GM12878 (cell line): ENCODE measurements at regions not wholly inside any gene's neighbourhood (a gene's known extent, or its start where the extent isn't known, plus 50 kb on each side); places are given as distances from the start of the nearest gene placed in this dataset.

Experiments used
- ATAC-seq: fragments of 200-7000 bp; cut with Tn5 transposase; 3 replicates; pipeline ENCODE4 v1.9.1; 2020; ENCODE audit warnings: mild to moderate bottlenecking, moderate library complexity
- BruUV-seq: library from RNA; stranded (reverse); fragments of 400-500 nt; replicated peaks from 2 replicates; lab custom pipeline; 2021; lab: Mats Ljungman, UMichigan
- CTCF ChIA-PET: fragments of 300-600 bp; sonication (Branson Sonifier 250); formaldehyde crosslinking; extraction: SDS; loops from one replicate; lab custom pipeline; 2021; ENCODE audit warnings: inconsistent platforms; lab: Yijun Ruan, JAX
- POLR2A ChIA-PET: fragments of 350-600 bp; formaldehyde crosslinking; extraction: SDS; loops from one replicate; lab custom pipeline; 2021; ENCODE audit warnings: inconsistent platforms; lab: Charles Lee
- RAD21 ChIA-PET: fragments of 300-600 bp; sonication (Branson Sonifier 250); formaldehyde crosslinking; loops from one replicate; lab custom pipeline; 2023; ENCODE audit warnings: antibody characterized with exemption; ENCODE audit not compliant: unreplicated experiment; lab: Charles Lee
- SMC1A ChIA-PET: fragments of 300-600 bp; sonication (Branson Sonifier 250); formaldehyde crosslinking; loops from one replicate; lab custom pipeline; 2023; ENCODE audit not compliant: unreplicated experiment, uncharacterized antibody; lab: Charles Lee
- DNase-seq: peaks from one replicate; pipeline ENCODE4 v3.0.0-alpha.2; 2011; ENCODE audit warnings: low read depth, low spot score
- FAIRE-seq: peaks from 3 replicates; lab custom pipeline; 2011; peaks lifted over from hg19 to GRCh38; lab: Jason Lieb, UNC
- H2AFZ ChIP-seq: 2 replicates; pipeline ENCODE4 v1.6.0; 2011; ENCODE audit warnings: low read depth, low read length, control low read depth; ENCODE audit not compliant: control insufficient read depth
- H3K27ac ChIP-seq: 2 replicates; pipeline ENCODE4 v1.5.1; 2011; ENCODE audit warnings: control low read depth; ENCODE audit not compliant: control insufficient read depth, insufficient read depth
- H3K27me3 ChIP-seq, 2 experiments: replicated peaks in 1 of 2; 2 replicates each; pipeline versions ENCODE4 v1.6.0 to v1.6.1; 2011; ENCODE audit warnings: low read length in 1 of 2; ENCODE audit not compliant: control insufficient read depth in 2 of 2, insufficient read depth in 2 of 2
- H3K36me3 ChIP-seq, 2 experiments: 2 replicates each; pipeline ENCODE4 v1.5.1; 2011; ENCODE audit warnings: low read length in 1 of 2; ENCODE audit not compliant: control insufficient read depth in 2 of 2, insufficient read depth in 2 of 2
- H3K4me1 ChIP-seq: 2 replicates; pipeline ENCODE4 v1.6.1; 2011; ENCODE audit warnings: mild to moderate bottlenecking, low read length, moderate library complexity, mixed read lengths; ENCODE audit not compliant: control insufficient read depth, insufficient read depth
- H3K4me2 ChIP-seq: 2 replicates; pipeline ENCODE4 v1.6.0; 2011; ENCODE audit warnings: control low read depth; ENCODE audit not compliant: control insufficient read depth, insufficient read depth
- H3K4me3 ChIP-seq: fragments of 200-600 bp; sonication (generic); 2 replicates; pipeline ENCODE4 v1.5.1; 2016
- H3K79me2 ChIP-seq: 2 replicates; pipeline ENCODE4 v1.6.0; 2011; ENCODE audit warnings: low read length; ENCODE audit not compliant: control insufficient read depth, insufficient read depth
- H3K9ac ChIP-seq: 2 replicates; pipeline ENCODE4 v1.8.0; 2011; ENCODE audit warnings: low read length, control low read depth, mixed read lengths; ENCODE audit not compliant: control insufficient read depth, insufficient read depth
- H3K9me3 ChIP-seq: replicated peaks from 3 replicates; pipeline ENCODE4 v1.5.1; 2011; ENCODE audit warnings: mild to moderate bottlenecking, low read length; ENCODE audit not compliant: control insufficient read depth, insufficient read depth
- H4K20me1 ChIP-seq: 2 replicates; pipeline ENCODE4 v1.6.0; 2011; ENCODE audit not compliant: control insufficient read depth, insufficient read depth
- ATF3 ChIP-seq: IDR thresholded peaks from 2 replicates; pipeline ENCODE4 v1.6.1; 2011; ENCODE audit warnings: low read depth, mild to moderate bottlenecking, low read length, moderate library complexity, borderline replicate concordance; ENCODE audit errors: extremely low read depth
- BCL11A ChIP-seq: IDR thresholded peaks from 2 replicates; pipeline ENCODE4 v1.6.1; 2011; ENCODE audit warnings: low read depth, low read length
- CEBPB ChIP-seq, 2 experiments: fragments of 150-350 bp in 1 of 2; IDR thresholded peaks; 2 replicates each; pipeline ENCODE4 v1.6.1; 2012 to 2014; ENCODE audit warnings: low read depth in 2 of 2, low read length in 2 of 2, borderline replicate concordance in 1 of 2, inconsistent platforms in 1 of 2
- CHD4 ChIP-seq: fragments of 200-600 bp; sonication (generic); IDR thresholded peaks from 2 replicates; pipeline ENCODE4 v1.6.1; 2016; ENCODE audit warnings: mild to moderate bottlenecking
- E2F4 ChIP-seq: IDR thresholded peaks from 2 replicates; pipeline ENCODE4 v1.6.1; 2012; ENCODE audit warnings: low read depth, low read length, improper control_type of control experiment
- JUNB ChIP-seq: IDR thresholded peaks from 2 replicates; pipeline ENCODE4 v1.6.1; 2016; ENCODE audit warnings: antibody characterized with exemption, mild to moderate bottlenecking
- JUND ChIP-seq: IDR thresholded peaks from 2 replicates; pipeline ENCODE4 v1.6.1; 2012; ENCODE audit warnings: low read depth, mild to moderate bottlenecking, low read length, improper control_type of control experiment, moderate library complexity
- NFYA ChIP-seq: IDR thresholded peaks from 2 replicates; pipeline ENCODE4 v1.6.1; 2011; ENCODE audit warnings: low read depth, mild to moderate bottlenecking, low read length, improper control_type of control experiment, borderline replicate concordance
- NR2C1 ChIP-seq: fragments of 450-650 bp; IDR thresholded peaks from 2 replicates; pipeline ENCODE4 v1.6.1; 2017; ENCODE audit warnings: antibody characterized with exemption, mild to moderate bottlenecking, moderate library complexity
- PAX5 ChIP-seq: IDR thresholded peaks from 2 replicates; pipeline ENCODE4 v1.6.1; 2011; ENCODE audit warnings: low read depth, low read length, borderline replicate concordance
- SPI1 ChIP-seq: IDR thresholded peaks from 2 replicates; pipeline ENCODE4 v1.6.1; 2011; ENCODE audit warnings: low read depth, mild to moderate bottlenecking, low read length, moderate library complexity, borderline replicate concordance; ENCODE audit not compliant: insufficient read depth
- TCF3 ChIP-seq: IDR thresholded peaks from 2 replicates; pipeline ENCODE4 v1.6.1; 2012; ENCODE audit warnings: low read depth, mild to moderate bottlenecking, low read length, borderline replicate concordance; ENCODE audit not compliant: insufficient read depth
- TCF7 ChIP-seq: IDR thresholded peaks from 2 replicates; pipeline ENCODE4 v1.6.1; 2014; ENCODE audit warnings: antibody characterized with exemption, borderline replicate concordance
- WGBS: methylation state at CpG from one replicate; pipeline ENCODE4 v1.1.6; 2016; ENCODE audit warnings: low lambda C conversion rate; ENCODE audit not compliant: insufficient replicate concordance, insufficient coverage; ENCODE audit errors: missing lambda C conversion rate; 5-methylcytosine and 5-hydroxymethylcytosine counted together
- in situ Hi-C: fragments of 300-500 bp; cut with MboI; formaldehyde crosslinking; loops from 9 replicates; pipeline ENCODE4 v1.14.3; 2018; ENCODE audit warnings: mixed read lengths
- intact Hi-C: fragments of 100-400 bp; cut with micrococcal nuclease; formaldehyde crosslinking; loops from one replicate; pipeline ENCODE4 v1.14.2; 2022; ENCODE audit not compliant: unreplicated experiment

- SMC1A ChIA-PET = no interaction called here
- in situ Hi-C loops = no loop called here
- BruUV-seq = no TSS peak
- no peak for ATAC-seq
- H2AFZ ChIP-seq = no peak overlapping the region
- intact Hi-C loops = no loop called here
- no peak for TF ChIP-seq TCF3
- TF ChIP-seq NFYA = no peak
- no peak for TF ChIP-seq CEBPB (IDR thresholded peaks at IDR 0.05; ENCODE audit: borderline replicate concordance in 1 of 2, low read depth in 2 of 2, low read length in 2 of 2)
- no peak for TF ChIP-seq CHD4
- TF ChIP-seq ATF3 = no peak
- no peak for TF ChIP-seq PAX5
- TF ChIP-seq BCL11A = no peak
- no peak for TF ChIP-seq NR2C1
- no peak for TF ChIP-seq JUNB
- TF ChIP-seq, all 136 proteins: peak for 0
- CTCF ChIA-PET = no interaction called here
- RAD21 ChIA-PET = no interaction called here
- Histone ChIP-seq H3K9ac (no peak overlapping the region), H3K4me1 (no peaks in the 10 kb centered on the region), H3K9me3 (no peaks in the 10 kb centered on the region), H4K20me1 (no peaks in the 10 kb centered on the region), H3K4me3 (no peak overlapping the region), H3K27ac (no peak overlapping the region), H3K36me3 (no peaks in the 10 kb centered on the region), H3K4me2 (no peak overlapping the region), H3K27me3 (no peaks in the 10 kb centered on the region), H3K79me2 (no peaks in the 10 kb centered on the region)
- FAIRE-seq (no peak), DNase-seq (no peak)
- POLR2A ChIA-PET = no interaction called here
- WGBS = 5% methylated on average over 1 of the region's 1 CpG
These were observed 931.4 kb upstream of the ADGRL2 start for GRCh38 chr1:80869299-80869698.

GRCh38 chr1:80847904-80848303 is 952.8 kb upstream of the ADGRL2 start:
- H2AFZ ChIP-seq = no peak overlapping the region
- TF ChIP-seq SPI1 (no peak), TCF7 (no peak), E2F4 (no peak), JUND (no peak)
- BruUV-seq = no TSS peak
- H3K4me1 ChIP-seq = no peaks in the 10 kb centered on the region
- ATAC-seq = no peak
- ChIA-PET CTCF (no interaction called here), POLR2A (no interaction called here), RAD21 (no interaction called here), SMC1A (no interaction called here)
- H3K9ac ChIP-seq = no peak overlapping the region
- DNase-seq = no peak
- H3K4me3 ChIP-seq = no peak overlapping the region
- in situ Hi-C loops = no loop called here
- no peaks in the 10 kb centered on the region for H3K36me3 ChIP-seq
- no peak overlapping the region for H3K27ac ChIP-seq
- no peaks in the 10 kb centered on the region for H4K20me1 ChIP-seq
- FAIRE-seq = no peak
- no peaks in the 10 kb centered on the region for H3K9me3 ChIP-seq
- H3K79me2 ChIP-seq = no peaks in the 10 kb centered on the region
- intact Hi-C loops = no loop called here
- no peaks in the 10 kb centered on the region for H3K27me3 ChIP-seq
- 46% methylated on average over 1 of the region's 1 CpG for WGBS
- H3K4me2 ChIP-seq = no peak overlapping the region
